Stimulated activated memory B cell treated with anti-CD40 and anti-IgM and Interleukin-4, amounts not matched to agents 10 μg/mL and 1 μg/mL and 100 μg/mL, for 72 hours (primary cell): ENCODE measurements at regions not wholly inside any gene's neighbourhood (a gene's known extent, or its start where the extent isn't known, plus 50 kb on each side); places are given as distances from the start of the nearest gene placed in this dataset.

Experiments
- ATAC-seq: fragments of 150-1000 bp; cut with Tn5 transposase; 2 replicates; pipeline ENCODE4 v1.10.0; 2021
- H3K27ac Mint-ChIP-seq: one replicate; pipeline ENCODE4 v1.8.0; 2022; ENCODE audit warnings: mild to moderate bottlenecking, mixed read lengths
- H3K27me3 Mint-ChIP-seq: one replicate; pipeline ENCODE4 v1.8.0; 2022; ENCODE audit warnings: mixed read lengths
- H3K36me3 Mint-ChIP-seq: one replicate; pipeline ENCODE4 v1.8.0; 2022; ENCODE audit warnings: mixed read lengths
- H3K4me1 Mint-ChIP-seq: one replicate; pipeline ENCODE4 v1.8.0; 2022; ENCODE audit warnings: mixed read lengths
- H3K4me3 Mint-ChIP-seq: one replicate; pipeline ENCODE4 v1.8.0; 2022; ENCODE audit warnings: mild to moderate bottlenecking, moderate library complexity, mixed read lengths
- H3K9me3 Mint-ChIP-seq: one replicate; pipeline ENCODE4 v1.8.0; 2022; ENCODE audit warnings: mixed read lengths

GRCh38 chr3:72250725-72251124 lies 465.8 kb upstream of the PROK2 start:
- H3K36me3 Mint-ChIP-seq, result no peaks in the 10 kb centered on the region
- H3K4me3 Mint-ChIP-seq, result no peak overlapping the region
- no peak for ATAC-seq
- peaks cover 17% of the 10 kb centered on the region for H3K27me3 Mint-ChIP-seq
- no peaks in the 10 kb centered on the region for H3K9me3 Mint-ChIP-seq
- H3K4me1 Mint-ChIP-seq, result peaks cover 14% of the 10 kb centered on the region
- H3K27ac Mint-ChIP-seq, result no peak overlapping the region

GRCh38 chr3:72248869-72249268 lies 463.9 kb upstream of the PROK2 start:
- Mint-ChIP-seq H3K4me3 (no peak overlapping the region), H3K27ac (no peak overlapping the region), H3K36me3 (no peaks in the 10 kb centered on the region), H3K4me1 (peaks cover 13% of the 10 kb centered on the region), H3K9me3 (no peaks in the 10 kb centered on the region), H3K27me3 (peaks cover 35% of the 10 kb centered on the region)
- ATAC-seq, result no peak

GRCh38 chr3:72248389-72248761 lies 463.4 kb upstream of the PROK2 start:
- Mint-ChIP-seq H3K4me3 (no peak overlapping the region), H3K4me1 (peaks cover 13% of the 10 kb centered on the region), H3K9me3 (no peaks in the 10 kb centered on the region), H3K36me3 (no peaks in the 10 kb centered on the region), H3K27me3 (peaks cover 38% of the 10 kb centered on the region), H3K27ac (no peak overlapping the region)
- no peak for ATAC-seq

- Mint-ChIP-seq H3K9me3 (no peaks in the 10 kb centered on the region), H3K4me1 (peaks cover 13% of the 10 kb centered on the region), H3K4me3 (no peak overlapping the region), H3K27ac (no peak overlapping the region), H3K27me3 (peaks cover 38% of the 10 kb centered on the region), H3K36me3 (no peaks in the 10 kb centered on the region)
- no peak for ATAC-seq
Observed at GRCh38 chr3:72247645-72248388, 462.9 kb upstream of the PROK2 start.

- H3K27me3 Mint-ChIP-seq, result peaks cover 38% of the 10 kb centered on the region
- ATAC-seq, result peak; percentile 70
- H3K27ac Mint-ChIP-seq, result no peak overlapping the region
- H3K4me3 Mint-ChIP-seq, result no peak overlapping the region
- no peaks in the 10 kb centered on the region for H3K36me3 Mint-ChIP-seq
- H3K9me3 Mint-ChIP-seq, result no peaks in the 10 kb centered on the region
- H3K4me1 Mint-ChIP-seq, result peaks cover 13% of the 10 kb centered on the region
Observed at GRCh38 chr3:72247126-72247525, 462.2 kb upstream of the PROK2 start.

GRCh38 chr3:72246685-72247084 lies 461.7 kb upstream of the PROK2 start:
- no peak for ATAC-seq
- H3K27ac Mint-ChIP-seq, result no peak overlapping the region
- H3K36me3 Mint-ChIP-seq, result no peaks in the 10 kb centered on the region

GRCh38 chr3:72245183-72245811 lies 460.3 kb upstream of the PROK2 start:
- ATAC-seq, result no peak
- H3K4me3 Mint-ChIP-seq, result no peak overlapping the region
- peaks cover 38% of the 10 kb centered on the region for H3K27me3 Mint-ChIP-seq
- H3K4me1 Mint-ChIP-seq, result peaks cover 13% of the 10 kb centered on the region
- no peaks in the 10 kb centered on the region for H3K36me3 Mint-ChIP-seq
- H3K9me3 Mint-ChIP-seq, result no peaks in the 10 kb centered on the region
- H3K27ac Mint-ChIP-seq, result no peak overlapping the region

More at GRCh38 chr3:72246685-72247084, 461.7 kb upstream of the PROK2 start:
- H3K4me1 Mint-ChIP-seq, result peaks cover 13% of the 10 kb centered on the region
- H3K4me3 Mint-ChIP-seq, result no peak overlapping the region
- H3K27me3 Mint-ChIP-seq, result peaks cover 38% of the 10 kb centered on the region
- no peaks in the 10 kb centered on the region for H3K9me3 Mint-ChIP-seq

GRCh38 chr3:72244396-72244795 lies 459.4 kb upstream of the PROK2 start:
- Mint-ChIP-seq H3K27me3 (peaks cover 45% of the 10 kb centered on the region), H3K4me3 (no peak overlapping the region), H3K9me3 (no peaks in the 10 kb centered on the region), H3K27ac (no peak overlapping the region), H3K4me1 (peaks cover 13% of the 10 kb centered on the region), H3K36me3 (no peaks in the 10 kb centered on the region)
- ATAC-seq, result no peak

GRCh38 chr3:72242326-72242725 lies 457.4 kb upstream of the PROK2 start:
- no peaks in the 10 kb centered on the region for H3K36me3 Mint-ChIP-seq
- H3K9me3 Mint-ChIP-seq, result no peaks in the 10 kb centered on the region
- peaks cover 42% of the 10 kb centered on the region for H3K27me3 Mint-ChIP-seq
- no peak overlapping the region for H3K4me3 Mint-ChIP-seq
- ATAC-seq, result no peak
- H3K4me1 Mint-ChIP-seq, result peaks cover 7% of the 10 kb centered on the region
- H3K27ac Mint-ChIP-seq, result no peak overlapping the region

GRCh38 chr3:72241525-72241924 lies 456.6 kb upstream of the PROK2 start:
- ATAC-seq, result no peak
- Mint-ChIP-seq H3K36me3 (no peaks in the 10 kb centered on the region), H3K27me3 (peaks cover 34% of the 10 kb centered on the region), H3K4me3 (no peak overlapping the region), H3K9me3 (no peaks in the 10 kb centered on the region), H3K27ac (no peak overlapping the region), H3K4me1 (no peaks in the 10 kb centered on the region)

GRCh38 chr3:72240531-72240930 lies 455.6 kb upstream of the PROK2 start:
- Mint-ChIP-seq H3K4me1 (no peaks in the 10 kb centered on the region), H3K36me3 (no peaks in the 10 kb centered on the region), H3K9me3 (no peaks in the 10 kb centered on the region), H3K4me3 (no peak overlapping the region), H3K27me3 (peaks cover 28% of the 10 kb centered on the region), H3K27ac (no peak overlapping the region)
- no peak for ATAC-seq

GRCh38 chr3:72238801-72239200 lies 453.9 kb upstream of the PROK2 start:
- H3K27me3 Mint-ChIP-seq, result peaks cover 12% of the 10 kb centered on the region
- no peaks in the 10 kb centered on the region for H3K4me1 Mint-ChIP-seq
- no peaks in the 10 kb centered on the region for H3K36me3 Mint-ChIP-seq
- no peak for ATAC-seq
- no peaks in the 10 kb centered on the region for H3K9me3 Mint-ChIP-seq
- H3K4me3 Mint-ChIP-seq, result no peak overlapping the region
- H3K27ac Mint-ChIP-seq, result no peak overlapping the region

GRCh38 chr3:72238010-72238691 lies 453.2 kb upstream of the PROK2 start:
- no peaks in the 10 kb centered on the region for H3K9me3 Mint-ChIP-seq
- no peak for ATAC-seq
- H3K36me3 Mint-ChIP-seq, result no peaks in the 10 kb centered on the region
- H3K27ac Mint-ChIP-seq, result no peak overlapping the region
- H3K4me1 Mint-ChIP-seq, result no peaks in the 10 kb centered on the region
- H3K27me3 Mint-ChIP-seq, result peaks cover 17% of the 10 kb centered on the region
- H3K4me3 Mint-ChIP-seq, result no peak overlapping the region

- H3K36me3 Mint-ChIP-seq, result no peaks in the 10 kb centered on the region
- H3K9me3 Mint-ChIP-seq, result no peaks in the 10 kb centered on the region
- H3K27me3 Mint-ChIP-seq, result peaks cover 22% of the 10 kb centered on the region
- ATAC-seq, result no peak
- H3K27ac Mint-ChIP-seq, result no peak overlapping the region
- peaks cover 4% of the 10 kb centered on the region for H3K4me1 Mint-ChIP-seq
- H3K4me3 Mint-ChIP-seq, result no peak overlapping the region
Observed at GRCh38 chr3:72237679-72238009, 452.7 kb upstream of the PROK2 start.

- Mint-ChIP-seq H3K27me3 (peaks cover 37% of the 10 kb centered on the region), H3K9me3 (no peaks in the 10 kb centered on the region), H3K4me3 (no peak overlapping the region), H3K36me3 (no peaks in the 10 kb centered on the region), H3K4me1 (peaks cover 6% of the 10 kb centered on the region), H3K27ac (no peak overlapping the region)
- ATAC-seq, result no peak
Observed at GRCh38 chr3:72234391-72234790, 449.4 kb upstream of the PROK2 start.

GRCh38 chr3:72233571-72233970 lies 448.6 kb upstream of the PROK2 start:
- no peaks in the 10 kb centered on the region for H3K9me3 Mint-ChIP-seq
- H3K4me3 Mint-ChIP-seq, result no peak overlapping the region
- no peak for ATAC-seq
- H3K27me3 Mint-ChIP-seq, result peaks cover 36% of the 10 kb centered on the region
- H3K36me3 Mint-ChIP-seq, result no peaks in the 10 kb centered on the region
- peaks cover 6% of the 10 kb centered on the region for H3K4me1 Mint-ChIP-seq
- no peak overlapping the region for H3K27ac Mint-ChIP-seq
